ENCODE measurements at regions not wholly inside any gene's neighbourhood (a gene's known extent, or its start where the extent isn't known, plus 50 kb on each side); places are given as distances from the start of the nearest gene placed in this dataset.

GRCh38 chr11:112516755-112517154, 256.1 kb upstream of the PLET1 start:
- ChIA-PET POLR2A (no interaction called here), CTCF (no interaction called here), RAD21 (ENCODE audit: low non-redundant PET in 1 of 2, low total read pairs in 2 of 2, uncharacterized antibody in 2 of 2, unreplicated experiment in 2 of 2) (no interaction called here)
- H3K27me3 ChIP-seq (ENCODE audit: insufficient read depth, low read length), result peaks cover 23% of the 10 kb centered on the region
- H3K36me3 ChIP-seq (ENCODE audit: control insufficient read depth in 1 of 2, insufficient read depth in 2 of 2, low read length in 2 of 2), result no peaks in the 10 kb centered on the region
- H3K4me3 ChIP-seq (replicated peaks in 1 of 2; ENCODE audit: low read depth in 1 of 2, low read length in 2 of 2), result no peak overlapping the region
- no peak overlapping the region for H3K4me2 ChIP-seq (ENCODE audit: low read length)
- no peaks in the 10 kb centered on the region for H3K4me1 ChIP-seq (ENCODE audit: control insufficient read depth in 1 of 2, insufficient read depth in 2 of 2, low read length in 2 of 2)
- no peaks in the 10 kb centered on the region for H3K79me2 ChIP-seq (ENCODE audit: insufficient read depth, low read length)
- intact Hi-C loops (cut with micrococcal nuclease), result no loop called here
- TF ChIP-seq SP1 (IDR thresholded peaks at IDR 0.05; ENCODE audit: low read depth) (no peak), RAD21 (IDR thresholded peaks at IDR 0.05; ENCODE audit: low read depth) (no peak), ELF1 (IDR thresholded peaks at IDR 0.05; ENCODE audit: borderline replicate concordance, low read depth) (no peak), EZH2 (IDR thresholded peaks at IDR 0.05) (no peak), SIN3A (IDR thresholded peaks at IDR 0.05; ENCODE audit: low read depth) (no peak), JUND (IDR thresholded peaks at IDR 0.05) (no peak), FOSL1 (IDR thresholded peaks at IDR 0.05; ENCODE audit: low read depth) (no peak), ZNF274 (IDR thresholded peaks at IDR 0.05; ENCODE audit: low read depth, low read length) (no peak), ATF3 (IDR thresholded peaks at IDR 0.05) (no peak), EGR1 (IDR thresholded peaks at IDR 0.05; ENCODE audit: low read depth) (no peak), POLR2A (IDR thresholded peaks at IDR 0.05; ENCODE audit: borderline replicate concordance, extremely low read depth, insufficient read depth, insufficient read length) (no peak), CBX3 (IDR thresholded peaks at IDR 0.05; ENCODE audit: low read depth) (no peak), EZH2phosphoT487 (IDR thresholded peaks at IDR 0.05; ENCODE audit: borderline replicate concordance) (no peak), YY1 (IDR thresholded peaks at IDR 0.05; ENCODE audit: extremely low read depth, insufficient replicate concordance, low read depth, low read length) (no peak)
- BruUV-seq (replicated peaks), result no TSS peak
- H3K9me3 ChIP-seq (ENCODE audit: control insufficient read depth in 1 of 2, insufficient read depth in 1 of 2, low read depth in 1 of 2, low read length in 2 of 2), result no peaks in the 10 kb centered on the region
- no peaks in the 10 kb centered on the region for H3K9me2 ChIP-seq (ENCODE audit: insufficient read depth)
- H3K9ac ChIP-seq (ENCODE audit: low read length), result no peak overlapping the region
- H3K27ac ChIP-seq (ENCODE audit: low read depth, low read length), result no peak overlapping the region
- no peaks in the 10 kb centered on the region for H4K20me1 ChIP-seq (ENCODE audit: insufficient read depth)
- DNase-seq (ENCODE audit: low read depth, low spot score), result no peak
- ATAC-seq, result no peak
- no peak overlapping the region for H2AFZ ChIP-seq (ENCODE audit: low read depth, low read length, poor library complexity, severe bottlenecking)

- H3K9me2 ChIP-seq (ENCODE audit: insufficient read depth), result no peaks in the 10 kb centered on the region
- no TSS peak for BruUV-seq (replicated peaks)
- CTCF ChIA-PET, result no interaction called here
Observed at GRCh38 chr11:112518371-112518770, 257.7 kb upstream of the PLET1 start.

More at GRCh38 chr11:112518371-112518770, 257.7 kb upstream of the PLET1 start:
- Histone ChIP-seq H4K20me1 (ENCODE audit: insufficient read depth) (no peaks in the 10 kb centered on the region), H3K4me3 (replicated peaks in 1 of 2; ENCODE audit: low read depth in 1 of 2, low read length in 2 of 2) (no peak overlapping the region), H3K9ac (ENCODE audit: low read length) (no peak overlapping the region), H3K9me3 (ENCODE audit: control insufficient read depth in 1 of 2, insufficient read depth in 1 of 2, low read depth in 1 of 2, low read length in 2 of 2) (no peaks in the 10 kb centered on the region), H3K4me2 (ENCODE audit: low read length) (no peak overlapping the region), H3K27me3 (ENCODE audit: insufficient read depth, low read length) (peaks cover 32% of the 10 kb centered on the region), H3K36me3 (ENCODE audit: control insufficient read depth in 1 of 2, insufficient read depth in 2 of 2, low read length in 2 of 2) (no peaks in the 10 kb centered on the region), H2AFZ (ENCODE audit: low read depth, low read length, poor library complexity, severe bottlenecking) (no peak overlapping the region), H3K4me1 (ENCODE audit: control insufficient read depth in 1 of 2, insufficient read depth in 2 of 2, low read length in 2 of 2) (no peaks in the 10 kb centered on the region), H3K27ac (ENCODE audit: low read depth, low read length) (no peak overlapping the region), H3K79me2 (ENCODE audit: insufficient read depth, low read length) (no peaks in the 10 kb centered on the region)
- POLR2A ChIA-PET, result no interaction called here
- intact Hi-C loops (cut with micrococcal nuclease), result no loop called here
- RAD21 ChIA-PET (ENCODE audit: low non-redundant PET in 1 of 2, low total read pairs in 2 of 2, uncharacterized antibody in 2 of 2, unreplicated experiment in 2 of 2), result no interaction called here
- ATAC-seq (no peak), DNase-seq (ENCODE audit: low read depth, low spot score) (no peak)
- no peak for TF ChIP-seq POLR2AphosphoS5 (IDR thresholded peaks at IDR 0.05; ENCODE audit: low read depth, low read length)

Measured in HCT116 (cell line).